IPS-NIHi11 (cell line): ENCODE measurements at regions not wholly inside any gene's neighbourhood (a gene's known extent, or its start where the extent isn't known, plus 50 kb on each side); places are given as distances from the start of the nearest gene placed in this dataset.
A peak's percentile ranks its signal among the peaks of the same experiment; 100 is the strongest.

Experiments used
- DNase-seq: peaks from one replicate; pipeline ENCODE4 v3.0.0; 2012; ENCODE audit warnings: mixed read lengths, low spot score

GRCh38 chr11:45062974-45063635 is 83.3 kb upstream of the PRDM11 start:
- DNase-seq, result no peak

- no peak for DNase-seq
Measured at GRCh38 chr11:45063669-45064068, 82.8 kb upstream of the PRDM11 start.

GRCh38 chr11:45067966-45068365 is 78.5 kb upstream of the PRDM11 start:
- no peak for DNase-seq

GRCh38 chr11:45071232-45071631 is 75.2 kb upstream of the PRDM11 start:
- no peak for DNase-seq

GRCh38 chr11:45073685-45074141 is 72.7 kb upstream of the PRDM11 start:
- DNase-seq, result no peak

- no peak for DNase-seq
Measured at GRCh38 chr11:45075519-45075918, 70.9 kb upstream of the PRDM11 start.

GRCh38 chr11:45075952-45076351 is 70.5 kb upstream of the PRDM11 start:
- DNase-seq, result no peak

GRCh38 chr11:45076761-45077160 is 69.7 kb upstream of the PRDM11 start:
- no peak for DNase-seq

GRCh38 chr11:45078236-45079074 is 68.0 kb upstream of the PRDM11 start:
- DNase-seq, result no peak

- no peak for DNase-seq
Measured at GRCh38 chr11:45079075-45079444, 67.4 kb upstream of the PRDM11 start.

GRCh38 chr11:45079567-45079942 is 66.9 kb upstream of the PRDM11 start:
- no peak for DNase-seq

- DNase-seq, result no peak
Measured at GRCh38 chr11:45079943-45080719, 66.3 kb upstream of the PRDM11 start.

GRCh38 chr11:45082744-45083543 is 63.5 kb upstream of the PRDM11 start:
- DNase-seq, result peak; percentile 35

- peak; percentile 75 for DNase-seq
Measured at GRCh38 chr11:45083544-45084087, 62.8 kb upstream of the PRDM11 start.

- DNase-seq, result peak; percentile 40
Measured at GRCh38 chr11:45085646-45086501, 60.6 kb upstream of the PRDM11 start.

- no peak for DNase-seq
Measured at GRCh38 chr11:45086526-45086925, 59.9 kb upstream of the PRDM11 start.

- no peak for DNase-seq
Measured at GRCh38 chr11:45087086-45087899, 59.1 kb upstream of the PRDM11 start.

GRCh38 chr11:45087900-45088160 is 58.6 kb upstream of the PRDM11 start:
- DNase-seq, result no peak

GRCh38 chr11:45089251-45089650 is 57.2 kb upstream of the PRDM11 start:
- DNase-seq, result no peak
